Endothelial cell of umbilical vein (primary cell): ENCODE measurements at regions not wholly inside any gene's neighbourhood (a gene's known extent, or its start where the extent isn't known, plus 50 kb on each side); places are given as distances from the start of the nearest gene placed in this dataset.

Source experiments
- BruUV-seq: library from RNA; stranded (reverse); fragments of 400-500 nt; replicated peaks from 2 replicates; lab custom pipeline; 2021; lab: Mats Ljungman, UMichigan
- CTCF ChIA-PET: fragments of 300-600, 350-600 bp; sonication (Branson Sonifier 250); formaldehyde crosslinking; loops from one replicate; lab custom pipeline; 2021; ENCODE audit warnings: antibody characterized with exemption, inconsistent platforms; lab: Charles Lee
- POLR2A ChIA-PET: fragments of 300-600, 350-600 bp; sonication (Branson Sonifier 250); formaldehyde crosslinking; loops from one replicate; lab custom pipeline; 2021; ENCODE audit warnings: antibody characterized with exemption, inconsistent platforms; lab: Charles Lee
- DNase-seq: peaks from one replicate; pipeline ENCODE4 v3.0.0-alpha.2; 2011; ENCODE audit warnings: low read depth, low spot score
- FAIRE-seq: peaks from 2 replicates; lab custom pipeline; 2011; peaks lifted over from hg19 to GRCh38; lab: Jason Lieb, UNC
- H2AFZ ChIP-seq: 2 replicates; pipeline ENCODE4 v1.6.0; 2012; ENCODE audit warnings: low read depth, low read length, control low read depth, inconsistent platforms
- H3K27ac ChIP-seq: 2 replicates; pipeline ENCODE4 v1.5.1; 2011; ENCODE audit warnings: low read depth, mild to moderate bottlenecking, control low read depth, low read length, moderate library complexity; ENCODE audit not compliant: insufficient read depth
- H3K27me3 ChIP-seq, 2 experiments: 2 replicates each; pipeline versions ENCODE4 v1.6.0 to v1.6.1; 2011; ENCODE audit warnings: low read length in 2 of 2, mixed read lengths in 1 of 2; ENCODE audit not compliant: control insufficient read depth in 2 of 2, insufficient read depth in 2 of 2
- H3K36me3 ChIP-seq, 2 experiments: 2 replicates in 1 of 2; 3 replicates in 1 of 2; pipeline ENCODE4 v1.5.1; 2011; ENCODE audit warnings: low read length in 2 of 2, mild to moderate bottlenecking in 1 of 2, moderate library complexity in 1 of 2; ENCODE audit not compliant: control insufficient read depth in 2 of 2, insufficient read depth in 2 of 2; ENCODE audit errors: extremely low read depth in 1 of 2
- H3K4me1 ChIP-seq: 3 replicates; pipeline ENCODE4 v1.5.1; 2011; ENCODE audit warnings: mild to moderate bottlenecking, low read length; ENCODE audit not compliant: control insufficient read depth, insufficient read depth; ENCODE audit errors: extremely low read depth
- H3K4me2 ChIP-seq: 2 replicates; pipeline ENCODE4 v1.6.1; 2011; ENCODE audit warnings: low read length, control low read depth, mixed read lengths; ENCODE audit not compliant: insufficient read depth
- H3K4me3 ChIP-seq, 3 experiments: fragments of 200-600 bp in 1 of 3; sonication (generic), shearing (Covaris generic) in 1 of 3; replicated peaks in 1 of 3; 2 replicates each; pipeline ENCODE4 v1.5.1; 2011 to 2016; ENCODE audit warnings: control low read depth in 3 of 3, low read length in 3 of 3, mild to moderate bottlenecking in 2 of 3, inconsistent platforms in 1 of 3, low read depth in 1 of 3, moderate library complexity in 1 of 3; ENCODE audit not compliant: insufficient read depth in 1 of 3
- H3K79me2 ChIP-seq: 2 replicates; pipeline ENCODE4 v1.6.0; 2012; ENCODE audit warnings: low read length, inconsistent platforms; ENCODE audit not compliant: control insufficient read depth, insufficient read depth
- H3K9ac ChIP-seq: replicated peaks from 2 replicates; pipeline ENCODE3; 2011; ENCODE audit warnings: low read length, control low read depth; ENCODE audit not compliant: insufficient read depth; ENCODE audit errors: extremely low read depth
- H3K9me1 ChIP-seq: replicated peaks from 3 replicates; pipeline ENCODE4 v1.6.0; 2011; ENCODE audit warnings: mild to moderate bottlenecking, low read length; ENCODE audit not compliant: control insufficient read depth, insufficient read depth; ENCODE audit errors: extremely low read depth
- H3K9me3 ChIP-seq: replicated peaks from 2 replicates; pipeline ENCODE4 v1.5.1; 2012; ENCODE audit warnings: low read length, inconsistent platforms; ENCODE audit not compliant: control insufficient read depth, insufficient read depth
- H4K20me1 ChIP-seq: replicated peaks from 2 replicates; pipeline ENCODE3; 2011; ENCODE audit warnings: mild to moderate bottlenecking, low read length; ENCODE audit not compliant: control insufficient read depth, insufficient read depth; ENCODE audit errors: extremely low read depth
- CTCF ChIP-seq, 2 donors: IDR thresholded peaks; 1 replicate in 1 of 2; 2 replicates in 1 of 2; pipeline ENCODE4 v1.5.1; 2011; ENCODE audit warnings: low read length in 2 of 2, mild to moderate bottlenecking in 2 of 2, moderate library complexity in 2 of 2, control low read depth in 1 of 2, inconsistent platforms in 1 of 2, low read depth in 1 of 2; ENCODE audit not compliant: insufficient read depth in 1 of 2; ENCODE audit errors: extremely low read depth in 1 of 2
- FOS ChIP-seq: IDR thresholded peaks from 2 replicates; pipeline ENCODE4 v1.6.1; 2011; ENCODE audit warnings: mild to moderate bottlenecking, low read length, moderate library complexity, borderline replicate concordance; ENCODE audit not compliant: insufficient read depth
- MAX ChIP-seq: IDR thresholded peaks from 2 replicates; pipeline ENCODE4 v1.6.1; 2011; ENCODE audit not compliant: insufficient read depth, insufficient read length
- MYC ChIP-seq: IDR thresholded peaks from one replicate; pipeline ENCODE4 v1.6.1; 2011; ENCODE audit warnings: mild to moderate bottlenecking, low read depth, low read length
- POLR2A ChIP-seq: IDR thresholded peaks from 2 replicates; pipeline ENCODE4 v1.6.1; 2012; ENCODE audit warnings: low read depth, mild to moderate bottlenecking, control low read depth, low read length
- POLR2AphosphoS5 ChIP-seq: IDR thresholded peaks from 2 replicates; pipeline ENCODE4 v1.6.1; 2012; ENCODE audit warnings: low read depth, mild to moderate bottlenecking, control low read depth, low read length, moderate library complexity; ENCODE audit not compliant: insufficient read depth
- dilution Hi-C: fragments of 300-500 bp; cut with MboI; formaldehyde crosslinking; loops from one replicate; pipeline ENCODE4 v1.15.0; 2019; ENCODE audit warnings: low sequenced_read_pairs; ENCODE audit not compliant: extremely low pct_ligation_motif_present
- intact Hi-C: fragments of 100-400 bp; cut with micrococcal nuclease; formaldehyde crosslinking; loops from one replicate; pipeline ENCODE4 v1.10.0; 2022

GRCh38 chr6:97465877-97466561, 183.0 kb upstream of the MMS22L start:
- no peak overlapping the region for H3K4me3 ChIP-seq
- TF ChIP-seq POLR2AphosphoS5 = no peak
- TF ChIP-seq FOS = no peak
- no peak for TF ChIP-seq MYC

GRCh38 chr6:97468981-97469380, 186.0 kb upstream of the MMS22L start:
- H3K4me2 ChIP-seq = no peak overlapping the region
- H3K9me1 ChIP-seq = no peaks in the 10 kb centered on the region
- no peaks in the 10 kb centered on the region for H4K20me1 ChIP-seq
- FAIRE-seq (no peak), DNase-seq (no peak)
- ChIA-PET POLR2A (no interaction called here), CTCF (no interaction called here)
- no peaks in the 10 kb centered on the region for H3K27me3 ChIP-seq
- H3K27ac ChIP-seq = no peak overlapping the region
- no peaks in the 10 kb centered on the region for H3K9me3 ChIP-seq
- no peaks in the 10 kb centered on the region for H3K36me3 ChIP-seq
- H3K79me2 ChIP-seq = no peaks in the 10 kb centered on the region
- no peak for TF ChIP-seq POLR2A
- TF ChIP-seq MAX = no peak
- TF ChIP-seq POLR2AphosphoS5 = no peak
- TF ChIP-seq FOS = no peak
- no peak for TF ChIP-seq MYC
- TF ChIP-seq CTCF (IDR thresholded peaks at IDR 0.05; ENCODE audit: extremely low read depth in 1 of 2, insufficient read depth in 1 of 2, low read depth in 1 of 2, low read length in 2 of 2) = no peak
- dilution Hi-C loops = no loop called here
- intact Hi-C loops = no loop called here
- no TSS peak for BruUV-seq
- no peak overlapping the region for H3K4me3 ChIP-seq
- no peak overlapping the region for H2AFZ ChIP-seq
- no peak overlapping the region for H3K9ac ChIP-seq
- H3K4me1 ChIP-seq = no peaks in the 10 kb centered on the region

More at GRCh38 chr6:97465877-97466561, 183.0 kb upstream of the MMS22L start:
- intact Hi-C loops (no loop called here), dilution Hi-C loops (no loop called here)
- Histone ChIP-seq H3K4me1 (no peaks in the 10 kb centered on the region), H3K4me2 (no peak overlapping the region), H3K9me3 (no peaks in the 10 kb centered on the region), H3K9me1 (no peaks in the 10 kb centered on the region), H3K36me3 (no peaks in the 10 kb centered on the region), H2AFZ (no peak overlapping the region), H4K20me1 (no peaks in the 10 kb centered on the region), H3K9ac (no peak overlapping the region), H3K79me2 (no peaks in the 10 kb centered on the region), H3K27ac (no peak overlapping the region), H3K27me3 (no peaks in the 10 kb centered on the region)
- no peak for DNase-seq
- POLR2A ChIA-PET = no interaction called here
- no TSS peak for BruUV-seq
- no peak for FAIRE-seq
- CTCF ChIA-PET = interaction anchor here (0.5 kb wide), 1 partner anchor 1685 kb away, joined by 5 read pairs; no protein-coding TSS in a partner anchor
